Ectodermal cell (in vitro differentiated cells): ENCODE measurements at regions not wholly inside any gene's neighbourhood (a gene's known extent, or its start where the extent isn't known, plus 50 kb on each side); places are given as distances from the start of the nearest gene placed in this dataset.

Source experiments
- H3K27ac ChIP-seq: 2 replicates; pipeline ENCODE4 v1.7.0; 2013; ENCODE audit warnings: mild to moderate bottlenecking, low read depth, low read length; ENCODE audit not compliant: insufficient read depth, poor library complexity, severe bottlenecking
- H3K27me3 ChIP-seq: 2 replicates; pipeline ENCODE4 v1.7.0; 2013; ENCODE audit warnings: mild to moderate bottlenecking, low read length; ENCODE audit not compliant: insufficient read depth, control insufficient read depth, poor library complexity, severe bottlenecking
- H3K36me3 ChIP-seq: one replicate; pipeline ENCODE4 v1.7.0; 2013; ENCODE audit warnings: low read length; ENCODE audit not compliant: control insufficient read depth, insufficient read depth
- H3K4me1 ChIP-seq: one replicate; pipeline ENCODE4 v1.7.0; 2013; ENCODE audit warnings: low read length; ENCODE audit not compliant: control insufficient read depth, insufficient read depth
- H3K4me3 ChIP-seq: 2 replicates; pipeline ENCODE4 v1.7.0; 2013; ENCODE audit warnings: low read depth, low read length, control low read depth; ENCODE audit not compliant: insufficient read depth
- H3K9me3 ChIP-seq: 2 replicates; pipeline ENCODE4 v1.7.0; 2013; ENCODE audit warnings: mild to moderate bottlenecking, low read length, moderate library complexity; ENCODE audit not compliant: control insufficient read depth
- whole genome bisulfite sequencing, 2 experiments: methylation state at CpG; one replicate each; pipeline ENCODE4 v1.1.7; 2013; ENCODE audit warnings: missing lambda C conversion rate in 2 of 2; 5-methylcytosine and 5-hydroxymethylcytosine counted together

DNA sequence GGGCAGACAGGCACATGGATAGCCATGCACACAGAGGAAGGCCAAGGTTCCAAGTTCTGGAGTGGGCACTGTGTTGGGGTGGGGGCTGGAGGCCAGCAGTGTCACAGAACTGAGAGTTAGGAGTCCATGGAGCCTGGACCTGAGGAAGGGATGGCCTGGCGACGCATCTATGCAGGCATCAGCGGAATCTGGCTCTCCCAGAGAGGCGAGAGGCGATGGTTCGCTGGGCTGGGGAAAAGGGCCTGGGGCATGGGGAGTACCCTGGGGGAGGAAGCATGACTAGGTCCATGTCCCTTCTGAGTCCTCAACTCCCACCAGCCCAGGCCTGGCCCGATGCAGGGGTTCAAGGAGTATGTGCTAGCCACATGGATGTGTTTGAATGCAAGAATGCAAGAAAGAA is 192.8 kb upstream of the LINGO1 start:
- Histone ChIP-seq H3K4me3 (no peak overlapping the region), H3K4me1 (no peaks in the 10 kb centered on the region), H3K27ac (no peak overlapping the region), H3K27me3 (peaks cover 16% of the 10 kb centered on the region), H3K9me3 (no peaks in the 10 kb centered on the region), H3K36me3 (no peaks in the 10 kb centered on the region)
- 85 to 89% methylated on average over 7 of the region's 7 CpGs for WGBS, 2 experiments

GRCh38 chr15:77825252-77825542 is 192.5 kb upstream of the LINGO1 start:
- H3K36me3 ChIP-seq = no peaks in the 10 kb centered on the region
- peaks cover 19% of the 10 kb centered on the region for H3K27me3 ChIP-seq
- H3K27ac ChIP-seq = no peak overlapping the region
- H3K4me1 ChIP-seq = no peaks in the 10 kb centered on the region
- no peaks in the 10 kb centered on the region for H3K9me3 ChIP-seq
- no peak overlapping the region for H3K4me3 ChIP-seq
- 89 to 91% methylated on average over 3 of the region's 3 CpGs for WGBS, 2 experiments

DNA sequence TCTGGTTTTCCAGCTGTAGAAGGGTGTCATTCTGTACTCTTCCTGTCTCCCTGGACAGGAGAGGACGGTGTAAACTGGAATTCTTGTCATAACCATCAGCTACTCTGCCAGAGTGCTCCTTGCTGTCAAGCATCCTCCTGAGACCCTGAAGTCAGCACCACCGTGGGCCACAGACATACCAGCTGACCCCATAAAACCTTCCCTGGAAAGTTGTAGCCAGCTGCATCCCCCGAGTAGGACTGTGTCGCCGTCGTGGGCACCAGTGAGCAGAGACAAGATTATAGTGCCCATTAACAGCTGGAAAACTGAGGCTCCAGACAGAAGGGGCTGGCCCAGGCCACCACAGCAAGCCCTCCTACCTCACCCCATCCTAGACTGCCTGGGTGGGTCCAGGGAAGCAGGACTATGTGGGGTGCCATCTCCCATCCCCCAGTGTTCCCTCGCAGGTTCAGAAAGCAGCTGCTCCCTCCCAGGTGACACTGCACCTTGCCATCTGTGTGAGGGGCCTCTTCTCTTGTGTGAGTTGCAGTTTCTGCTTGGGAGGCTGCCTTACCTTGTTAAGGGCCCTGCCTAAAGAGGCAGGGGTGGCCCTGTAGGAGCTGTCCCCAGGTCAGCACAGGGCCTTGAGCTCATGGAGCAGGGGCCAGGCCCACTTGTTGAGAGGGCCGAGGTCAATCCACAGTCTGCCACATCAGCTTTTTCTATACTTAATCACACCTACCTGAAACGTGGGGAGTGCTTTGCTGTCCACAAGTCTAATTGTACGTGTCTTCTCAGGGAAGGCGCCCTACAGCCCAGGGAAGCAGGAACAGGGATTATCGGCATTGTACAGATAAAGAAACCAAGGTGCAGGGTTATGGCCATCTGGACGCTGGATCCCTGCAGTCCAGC is 191.9 kb upstream of the LINGO1 start:
- Histone ChIP-seq H3K27ac (no peak overlapping the region), H3K4me1 (no peaks in the 10 kb centered on the region), H3K9me3 (no peaks in the 10 kb centered on the region), H3K4me3 (no peak overlapping the region), H3K36me3 (no peaks in the 10 kb centered on the region), H3K27me3 (peaks cover 25% of the 10 kb centered on the region)
- 90% methylated on average over 13 of the region's 13 CpGs for WGBS, 2 experiments

- no peaks in the 10 kb centered on the region for H3K36me3 ChIP-seq
- no peaks in the 10 kb centered on the region for H3K9me3 ChIP-seq
- H3K27me3 ChIP-seq = peaks cover 34% of the 10 kb centered on the region
- no peak overlapping the region for H3K4me3 ChIP-seq
- H3K27ac ChIP-seq = no peak overlapping the region
- no peaks in the 10 kb centered on the region for H3K4me1 ChIP-seq
- WGBS, 2 experiments = 81 to 83% methylated on average over 4 of the region's 4 CpGs
Measured at GRCh38 chr15:77823736-77824135, 191.0 kb upstream of the LINGO1 start.

GRCh38 chr15:77822631-77823230 is 190.0 kb upstream of the LINGO1 start:
- no peaks in the 10 kb centered on the region for H3K36me3 ChIP-seq
- peaks cover 5% of the 10 kb centered on the region for H3K4me1 ChIP-seq
- H3K9me3 ChIP-seq = no peaks in the 10 kb centered on the region
- H3K27ac ChIP-seq = no peak overlapping the region
- H3K4me3 ChIP-seq = no peak overlapping the region
- WGBS, 2 experiments = 87 to 88% methylated on average over 7 of the region's 7 CpGs
- peaks cover 44% of the 10 kb centered on the region for H3K27me3 ChIP-seq

- no peak overlapping the region for H3K27ac ChIP-seq
- peaks cover 14% of the 10 kb centered on the region for H3K4me1 ChIP-seq
- no peak overlapping the region for H3K4me3 ChIP-seq
- peaks cover 51% of the 10 kb centered on the region for H3K27me3 ChIP-seq
- 92 to 94% methylated on average over 2 of the region's 2 CpGs for WGBS, 2 experiments
- H3K9me3 ChIP-seq = no peaks in the 10 kb centered on the region
- H3K36me3 ChIP-seq = no peaks in the 10 kb centered on the region
Measured at GRCh38 chr15:77821959-77822256, 189.2 kb upstream of the LINGO1 start.

DNA sequence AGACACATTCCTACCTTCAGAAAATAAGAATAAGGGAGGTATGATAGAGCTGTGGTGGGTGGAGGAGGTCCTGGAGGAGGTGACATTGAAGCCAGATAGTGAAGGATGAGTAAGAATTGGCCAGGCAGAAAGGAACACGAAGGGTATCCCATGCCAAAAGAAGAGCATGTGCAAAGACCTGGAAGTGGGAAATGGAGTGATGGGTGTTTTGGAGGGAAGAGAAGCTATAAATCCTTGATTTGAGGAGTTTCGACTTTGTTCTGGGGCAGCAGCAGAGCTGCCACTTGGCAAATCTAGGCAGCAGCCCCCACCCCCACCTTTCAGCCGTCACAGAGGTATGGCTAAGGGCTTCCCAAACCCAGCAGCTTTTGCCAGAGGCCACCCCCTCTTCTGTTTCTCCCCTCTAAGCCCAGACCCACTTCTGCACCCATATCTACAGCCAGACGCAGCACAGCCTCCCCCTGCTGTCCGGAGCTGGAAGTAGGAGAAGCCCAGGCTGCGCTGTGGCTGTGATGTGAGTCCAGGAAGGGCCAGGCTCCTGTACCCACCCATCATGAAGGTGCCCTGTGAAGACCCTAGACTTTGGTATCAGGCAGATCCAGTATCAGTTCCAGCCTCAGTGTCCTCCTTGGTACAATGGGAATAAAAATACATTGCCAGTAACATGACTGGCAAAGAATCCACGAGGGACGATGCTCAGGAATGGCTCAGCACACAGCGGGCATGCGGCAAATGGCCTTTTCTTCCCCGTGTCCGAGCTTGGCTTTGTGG is 188.7 kb upstream of the LINGO1 start:
- 52 to 53% methylated on average over 12 of the region's 12 CpGs for WGBS, 2 experiments
- H3K4me1 ChIP-seq = peaks cover 18% of the 10 kb centered on the region
- peaks cover 51% of the 10 kb centered on the region for H3K27me3 ChIP-seq
- no peaks in the 10 kb centered on the region for H3K36me3 ChIP-seq
- H3K9me3 ChIP-seq = no peaks in the 10 kb centered on the region
- H3K27ac ChIP-seq = no peak overlapping the region
- H3K4me3 ChIP-seq = no peak overlapping the region

DNA sequence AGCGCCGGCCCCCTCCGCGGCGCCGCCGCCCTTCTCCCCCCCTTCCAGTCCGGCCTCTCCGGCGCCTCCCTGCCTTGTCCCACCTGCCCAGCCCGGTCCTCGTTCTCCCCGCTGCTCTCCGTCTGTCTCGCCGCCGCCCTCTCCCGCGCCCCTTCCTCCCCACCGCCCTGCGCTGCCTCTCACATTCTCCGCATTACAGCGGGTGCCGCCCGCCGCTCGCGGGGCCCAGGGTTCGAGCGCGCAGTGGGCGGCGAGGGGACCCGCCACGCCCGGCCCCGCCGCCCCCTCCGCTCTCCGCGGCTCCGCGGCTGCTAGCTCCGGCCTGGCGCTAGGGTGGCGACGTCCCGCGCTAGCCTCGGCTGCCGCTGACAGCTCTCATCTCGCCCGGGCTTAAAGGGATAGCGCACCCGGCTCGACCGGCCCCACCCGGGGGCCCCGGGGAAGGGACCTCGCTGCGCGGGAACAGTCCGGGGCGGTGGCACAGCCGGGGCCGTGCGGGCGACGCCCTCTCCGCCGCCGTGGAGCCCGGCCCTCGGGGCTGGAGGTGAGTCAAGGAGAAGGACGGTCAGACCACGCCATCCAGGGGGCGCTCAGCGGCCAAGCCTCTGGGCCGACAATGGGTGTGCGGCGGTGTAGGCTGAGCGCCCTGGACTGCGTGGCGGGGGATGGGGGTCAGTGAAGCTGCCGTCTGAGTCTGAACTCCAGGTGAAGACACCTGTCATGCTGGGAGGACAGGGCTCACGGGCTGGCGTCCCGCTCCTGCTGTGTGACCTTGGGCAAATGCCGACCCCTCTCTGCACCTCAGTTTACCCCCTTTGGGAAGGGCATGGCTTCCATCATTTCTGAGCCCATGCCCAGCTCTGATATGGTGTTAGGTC is 187.4 kb upstream of the LINGO1 start:
- WGBS, 2 experiments = 2% methylated on average over 89 of the region's 89 CpGs

DNA sequence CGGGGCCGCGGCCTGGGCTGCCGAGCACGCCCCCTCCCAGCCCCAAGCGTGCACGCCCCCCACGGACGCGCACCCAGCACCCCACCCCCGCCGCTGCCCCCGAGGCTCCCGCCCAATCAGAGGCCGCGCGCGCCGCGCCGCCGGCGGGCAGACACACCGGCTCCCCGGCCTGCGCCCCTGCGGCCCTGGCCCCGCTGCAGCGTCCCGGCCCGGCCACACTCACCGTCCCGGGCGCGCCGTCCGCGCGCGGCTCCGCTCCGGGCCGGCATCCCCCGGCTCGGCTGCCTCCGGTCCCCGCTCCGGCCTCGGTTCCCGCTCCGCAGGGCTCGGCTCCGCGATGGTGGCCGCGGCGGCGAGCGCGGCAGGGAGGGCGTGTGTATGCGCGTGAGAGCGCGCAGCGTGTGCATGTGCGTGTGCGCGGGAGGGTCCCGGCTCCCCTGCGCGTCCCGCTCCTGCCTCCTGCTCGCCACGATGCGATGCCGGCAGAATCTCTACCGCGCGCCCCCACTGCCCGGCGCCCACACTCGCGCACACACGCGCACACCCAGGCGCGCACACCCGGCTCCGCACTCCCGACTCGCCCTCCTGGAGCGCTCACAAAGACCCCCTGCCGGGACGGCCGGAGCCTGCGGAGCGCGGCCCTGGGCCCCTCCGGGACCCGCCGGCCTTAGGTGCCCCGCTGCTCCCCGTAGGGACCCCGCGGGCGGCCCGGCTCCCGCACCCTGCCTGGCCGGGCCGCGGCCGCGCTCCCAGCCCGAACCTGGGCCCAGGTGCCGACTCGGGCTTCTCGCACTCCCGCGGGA is 186.5 kb upstream of the LINGO1 start:
- Histone ChIP-seq H3K9me3 (no peaks in the 10 kb centered on the region), H3K4me1 (peaks cover 18% of the 10 kb centered on the region), H3K27me3 (peaks cover 51% of the 10 kb centered on the region), H3K27ac (no peak overlapping the region), H3K4me3 (peak overlapping the region; percentile 19), H3K36me3 (no peaks in the 10 kb centered on the region)
- 0% methylated on average over 120 of the region's 120 CpGs for WGBS, 2 experiments

More for the DNA sequence above, 187.4 kb upstream of the LINGO1 start:
- peaks cover 18% of the 10 kb centered on the region for H3K4me1 ChIP-seq
- H3K27me3 ChIP-seq = peaks cover 51% of the 10 kb centered on the region
- no peaks in the 10 kb centered on the region for H3K9me3 ChIP-seq
- no peaks in the 10 kb centered on the region for H3K36me3 ChIP-seq
- H3K4me3 ChIP-seq = peak overlapping the region; percentile 19
- no peak overlapping the region for H3K27ac ChIP-seq
